SK-N-SH (cell line): ENCODE measurements at regions not wholly inside any gene's neighbourhood (a gene's known extent, or its start where the extent isn't known, plus 50 kb on each side); places are given as distances from the start of the nearest gene placed in this dataset.

Experiments
- GABPA ChIP-seq: IDR thresholded peaks from 2 replicates; pipeline ENCODE4 v1.4.0; 2012; ENCODE audit warnings: low read depth, mild to moderate bottlenecking
- JUND ChIP-seq: IDR thresholded peaks from 2 replicates; pipeline ENCODE4 v1.4.0; 2012
- NRF1 ChIP-seq: IDR thresholded peaks from 2 replicates; pipeline ENCODE4 v1.6.1; 2012; ENCODE audit warnings: low read depth, mild to moderate bottlenecking, low read length
- RCOR1 ChIP-seq: fragments of 150-350 bp; IDR thresholded peaks from 2 replicates; pipeline ENCODE4 v1.6.1; 2017; ENCODE audit warnings: antibody characterized with exemption, low read length
- RFX5 ChIP-seq: IDR thresholded peaks from 2 replicates; pipeline ENCODE4 v1.6.1; 2012; ENCODE audit warnings: mild to moderate bottlenecking, improper control_type of control experiment, low read length
- TCF12 ChIP-seq: IDR thresholded peaks from 2 replicates; pipeline ENCODE4 v1.4.0; 2012
- YY1 ChIP-seq: IDR thresholded peaks from 2 replicates; pipeline ENCODE4 v1.4.0; 2012; ENCODE audit warnings: low read depth, mild to moderate bottlenecking
- TF ChIP-seq, protein P1 (sequence below): fragments of 200-600 bp; sonication (generic); IDR thresholded peaks from 2 replicates; pipeline ENCODE4 v1.6.1; 2017; ENCODE audit warnings: antibody characterized with exemption, mild to moderate bottlenecking, moderate library complexity

GRCh38 chr12:25659621-25660020 is 106.5 kb upstream of the LMNTD1 start:
- TF ChIP-seq YY1 (no peak), NRF1 (no peak), RFX5 (no peak), JUND (no peak), RCOR1 (no peak), TCF12 (no peak), GABPA (no peak)
- TF ChIP-seq, protein P1, sequence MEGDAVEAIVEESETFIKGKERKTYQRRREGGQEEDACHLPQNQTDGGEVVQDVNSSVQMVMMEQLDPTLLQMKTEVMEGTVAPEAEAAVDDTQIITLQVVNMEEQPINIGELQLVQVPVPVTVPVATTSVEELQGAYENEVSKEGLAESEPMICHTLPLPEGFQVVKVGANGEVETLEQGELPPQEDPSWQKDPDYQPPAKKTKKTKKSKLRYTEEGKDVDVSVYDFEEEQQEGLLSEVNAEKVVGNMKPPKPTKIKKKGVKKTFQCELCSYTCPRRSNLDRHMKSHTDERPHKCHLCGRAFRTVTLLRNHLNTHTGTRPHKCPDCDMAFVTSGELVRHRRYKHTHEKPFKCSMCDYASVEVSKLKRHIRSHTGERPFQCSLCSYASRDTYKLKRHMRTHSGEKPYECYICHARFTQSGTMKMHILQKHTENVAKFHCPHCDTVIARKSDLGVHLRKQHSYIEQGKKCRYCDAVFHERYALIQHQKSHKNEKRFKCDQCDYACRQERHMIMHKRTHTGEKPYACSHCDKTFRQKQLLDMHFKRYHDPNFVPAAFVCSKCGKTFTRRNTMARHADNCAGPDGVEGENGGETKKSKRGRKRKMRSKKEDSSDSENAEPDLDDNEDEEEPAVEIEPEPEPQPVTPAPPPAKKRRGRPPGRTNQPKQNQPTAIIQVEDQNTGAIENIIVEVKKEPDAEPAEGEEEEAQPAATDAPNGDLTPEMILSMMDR = no peak
